ENCODE measurements at regions not wholly inside any gene's neighbourhood (a gene's known extent, or its start where the extent isn't known, plus 50 kb on each side); places are given as distances from the start of the nearest gene placed in this dataset.
"Not testable (repeated sequence)": the region's sequence is repeated elsewhere in the genome, so short reads cannot be mapped to it uniquely, and the experiment has no call there.

GRCh38 chr17:64741916-64742315 is 79.8 kb upstream of the SMURF2 start:
- TF ChIP-seq CTCF, POLR2A (IDR thresholded peaks at IDR 0.05): not testable (repeated sequence)

Measured in heart left ventricle (tissue), 13 donors.